Pancreas (tissue), 10 donors: ENCODE measurements at regions not wholly inside any gene's neighbourhood (a gene's known extent, or its start where the extent isn't known, plus 50 kb on each side); places are given as distances from the start of the nearest gene placed in this dataset.
A peak's percentile ranks its signal among the peaks of the same experiment; 100 is the strongest.
"Not testable (repeated sequence)": the region's sequence is repeated elsewhere in the genome, so short reads cannot be mapped to it uniquely, and the experiment has no call there.

Source experiments
- ATAC-seq, 4 donors: fragments of 200-7000 bp; cut with Tn5 transposase; one replicate each; pipeline versions ENCODE4 v1.8.0 to v1.9.1; 2020; ENCODE audit warnings: mild to moderate bottlenecking in 4 of 4, moderate library complexity in 4 of 4
- DNase-seq, 6 donors: peaks; one replicate each; pipeline ENCODE4 v3.0.0-alpha.2; 2020
- FAIRE-seq: peaks from 2 replicates; lab custom pipeline; 2012; peaks lifted over from hg19 to GRCh38; lab: Jason Lieb, UNC
- H3K27ac ChIP-seq, 4 donors: fragments of 200-600 bp; sonication (generic); 1 replicate in 3 of 4; 2 replicates in 1 of 4; pipeline versions ENCODE4 v1.5.0 to v1.8.0; 2020
- H3K27me3 ChIP-seq, 4 donors: fragments of 200-600 bp; one replicate each; pipeline ENCODE4 v1.8.0; 2021
- H3K36me3 ChIP-seq, 3 donors: fragments of 200-600 bp; sonication (generic) in 1 of 3; one replicate each; pipeline versions ENCODE4 v1.5.0 to v1.8.0; 2020 to 2021
- H3K4me1 ChIP-seq, 3 donors: fragments of 200-600 bp; one replicate each; pipeline ENCODE4 v1.8.0; 2021
- H3K4me3 ChIP-seq, 4 donors: fragments of 200-600 bp; sonication (generic) in 2 of 4; one replicate each; pipeline versions ENCODE4 v1.5.0 to v1.8.0; 2020 to 2021
- H3K9me3 ChIP-seq, 4 donors: fragments of 200-600 bp; one replicate each; pipeline ENCODE4 v1.8.0; 2021
- WGBS, 2 donors: extraction: QIAGEN DNeasy Blood & Tissue Kit; methylation state at CpG; one replicate each; pipeline ENCODE4 v1.1.7; 2013; 5-methylcytosine and 5-hydroxymethylcytosine counted together
- intact Hi-C, 3 donors: fragments of 100-400 bp; cut with DNase I; formaldehyde crosslinking; loops; one replicate each; pipeline versions ENCODE4 v1.11.1 to v1.14.2; 2022
- donor health status: healthy with polysubstance abuse.
- donor health status: DM: no; HTN: no; CAD: no; lungs with moderate emphysema.
- donor health status: DM: no; HTN: no; CAD: no.
- donor health status: control.
- donor health status: control.
- donor health status: Bipolar disorder and iron deficiency.
- donor health status: DM: yes; HTN: yes; CAD: no.
- donor health status: DM: no; HTN: no; CAD: no.
- donor health status: DM: no; HTN: no; CAD: no.
- donor health status: DM: yes; HTN: yes; CAD: no.

DNA sequence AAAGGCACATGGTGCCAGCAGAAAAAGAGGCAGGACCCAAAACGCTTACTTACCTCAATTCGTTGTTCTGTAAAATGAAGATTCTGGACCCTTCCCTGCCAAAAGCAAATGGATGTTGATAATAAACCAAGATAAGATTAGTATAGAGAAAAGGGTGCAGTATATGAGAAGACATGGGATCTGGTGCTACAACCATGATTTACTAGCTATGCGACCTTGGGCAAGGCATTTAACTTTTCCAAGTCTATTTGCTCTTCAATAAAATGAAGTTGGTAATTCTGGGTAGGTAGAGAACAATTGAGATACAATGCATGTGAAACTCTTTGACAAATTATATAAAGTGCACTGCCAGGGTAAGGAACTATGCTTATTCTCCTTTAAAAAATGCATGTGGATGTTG, 185.0 kb upstream of the IRF2BP2 start:
- H3K27me3 ChIP-seq, H3K27ac ChIP-seq, FAIRE-seq, H3K4me1 ChIP-seq, H3K36me3 ChIP-seq, DNase-seq, intact Hi-C loops, H3K9me3 ChIP-seq, H3K4me3 ChIP-seq: not testable (repeated sequence)
- ATAC-seq, result peak in 1 of 4 donors; percentile 16
- WGBS, 2 donors, result 71 to 77% methylated on average over 1 of the region's 3 CpGs

DNA sequence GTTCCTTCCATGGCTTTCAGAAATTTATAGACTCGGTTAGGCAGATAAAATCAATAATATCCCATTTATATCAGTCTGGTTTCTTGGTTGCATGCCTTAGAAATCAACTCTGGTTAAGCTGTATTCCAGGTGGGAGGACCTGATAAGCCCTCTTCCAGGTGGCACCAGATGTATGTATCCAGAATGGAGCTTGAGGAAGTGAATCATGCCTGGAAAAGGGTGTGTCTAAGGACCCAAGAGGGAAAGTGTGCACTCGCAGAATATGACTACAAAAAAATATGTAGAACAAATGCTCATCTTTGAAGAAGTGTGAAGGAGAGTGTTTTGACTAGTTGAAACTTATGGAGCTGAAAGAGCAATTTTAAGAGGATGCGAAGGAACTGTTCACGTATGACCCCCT, 184.5 kb upstream of the IRF2BP2 start:
- H3K4me1 ChIP-seq, H3K4me3 ChIP-seq, H3K27me3 ChIP-seq, H3K36me3 ChIP-seq, H3K9me3 ChIP-seq, ATAC-seq, H3K27ac ChIP-seq, intact Hi-C loops, FAIRE-seq, DNase-seq: not testable (repeated sequence)
- WGBS, 2 donors, result 79 to 85% methylated on average over 3 to 4 of the region's 4 CpGs

DNA sequence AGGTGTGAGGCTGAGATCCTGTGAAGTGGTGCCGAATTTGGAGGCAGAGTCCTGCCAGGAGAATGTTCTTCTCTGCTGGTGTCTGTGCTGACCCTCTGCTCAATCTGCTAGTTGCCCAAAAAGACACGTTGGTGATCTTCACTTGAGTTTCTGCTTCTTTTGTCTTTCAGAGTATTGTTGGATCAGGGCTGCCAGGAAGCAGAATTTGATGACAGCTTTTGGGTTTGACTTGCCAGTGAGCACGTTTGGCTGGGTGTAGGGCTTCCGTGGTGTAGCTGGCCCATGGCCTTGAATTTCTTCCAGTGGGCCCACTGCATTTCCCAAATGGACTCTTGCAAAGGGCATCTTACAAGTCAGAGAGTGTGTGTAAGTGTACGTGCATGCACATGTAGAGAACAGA, 183.9 kb upstream of the IRF2BP2 start:
- H3K27me3 ChIP-seq, H3K36me3 ChIP-seq, FAIRE-seq, H3K27ac ChIP-seq, H3K4me3 ChIP-seq, intact Hi-C loops, ATAC-seq, DNase-seq, H3K9me3 ChIP-seq, H3K4me1 ChIP-seq: not testable (repeated sequence)
- WGBS, 2 donors, result 71 to 73% methylated on average over 3 of the region's 5 CpGs

DNA sequence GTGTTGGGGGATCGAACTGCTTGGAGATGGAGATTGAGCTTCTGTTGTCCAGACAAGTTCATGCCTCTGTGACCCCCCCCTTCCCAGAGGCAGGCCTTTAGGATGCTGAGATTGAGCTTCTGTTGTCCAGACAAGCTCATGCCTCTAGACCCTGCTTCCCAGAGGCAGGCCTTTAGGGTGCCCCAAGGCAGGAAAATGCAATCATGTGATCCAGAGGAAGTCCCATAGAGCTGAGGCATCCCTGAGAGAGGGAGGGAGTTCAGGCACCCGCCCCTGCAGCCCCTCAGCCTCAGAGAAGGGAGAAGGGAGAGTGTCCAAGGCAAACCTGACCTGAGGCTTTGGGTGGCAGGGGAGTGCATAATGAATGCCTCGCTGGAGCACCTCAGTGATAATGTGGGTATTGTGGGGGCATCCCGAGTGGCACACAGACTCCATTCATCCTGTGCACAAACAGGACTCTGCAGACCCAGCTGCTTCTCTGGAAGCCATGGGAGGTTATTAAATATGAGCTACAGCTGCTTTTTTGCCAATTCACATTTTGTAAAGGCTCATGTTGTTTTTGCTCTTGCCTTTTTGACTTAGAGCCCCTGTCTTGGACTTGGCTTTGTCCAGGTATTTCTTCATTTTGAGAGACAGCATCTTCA, 182.4 kb upstream of the IRF2BP2 start:
- H3K9me3 ChIP-seq, H3K27ac ChIP-seq, H3K27me3 ChIP-seq, H3K4me3 ChIP-seq, intact Hi-C loops, H3K4me1 ChIP-seq, H3K36me3 ChIP-seq, DNase-seq, FAIRE-seq: not testable (repeated sequence)
- 89 to 95% methylated on average over 2 to 3 of the region's 4 CpGs for WGBS, 2 donors
- peak in 1 of 4 donors; percentile 13 for ATAC-seq

DNA sequence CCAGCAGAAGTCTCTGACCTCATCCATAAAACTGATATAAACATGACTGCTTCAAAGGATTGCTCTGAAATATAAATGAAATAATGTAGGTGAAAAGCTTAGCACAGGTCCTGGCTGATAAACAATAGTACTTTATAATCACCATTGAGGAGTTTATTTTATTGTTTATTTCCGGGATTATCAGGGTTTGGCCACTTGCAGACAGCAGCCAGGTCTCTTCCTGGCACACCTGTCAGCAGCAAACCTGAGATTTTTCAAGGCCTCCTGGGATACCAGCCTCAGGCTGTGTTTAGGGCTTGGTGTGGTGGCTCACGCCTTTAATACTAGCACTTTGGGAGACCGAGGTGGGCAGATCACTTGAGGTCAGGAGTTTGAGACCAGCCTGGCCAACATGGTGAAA, 181.6 kb upstream of the IRF2BP2 start:
- not testable (repeated sequence) for H3K4me3 ChIP-seq

DNA sequence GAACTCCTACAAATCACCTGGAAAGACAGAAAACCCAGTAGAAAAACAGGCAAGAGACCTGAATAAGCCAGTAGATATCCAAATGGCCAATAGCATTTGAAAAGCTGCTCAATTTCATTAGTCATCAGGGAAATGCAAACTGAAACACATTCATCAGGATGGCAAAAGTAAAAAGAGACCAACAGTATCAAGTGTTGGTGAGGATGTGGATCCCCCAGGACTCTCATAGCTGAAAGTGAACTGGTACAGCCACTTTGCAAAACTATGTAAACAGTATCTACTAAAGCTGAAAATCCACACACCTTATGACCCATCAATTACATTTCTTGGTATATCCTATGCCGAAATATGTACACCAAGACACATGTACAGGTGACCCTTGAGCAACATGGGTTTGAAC, 180.4 kb upstream of the IRF2BP2 start:
- intact Hi-C loops, result not testable (repeated sequence)

More for the DNA sequence above, 181.6 kb upstream of the IRF2BP2 start:
- ATAC-seq, result peak in 3 of 4 donors; percentile 40 to 57 (median 47)
- H3K36me3 ChIP-seq, FAIRE-seq, H3K27me3 ChIP-seq, intact Hi-C loops, H3K9me3 ChIP-seq, H3K4me1 ChIP-seq, H3K27ac ChIP-seq, DNase-seq: not testable (repeated sequence)
- no CpG with 5 or more reads among the region's 3 CpGs for whole genome bisulfite sequencing, 2 donors

DNA sequence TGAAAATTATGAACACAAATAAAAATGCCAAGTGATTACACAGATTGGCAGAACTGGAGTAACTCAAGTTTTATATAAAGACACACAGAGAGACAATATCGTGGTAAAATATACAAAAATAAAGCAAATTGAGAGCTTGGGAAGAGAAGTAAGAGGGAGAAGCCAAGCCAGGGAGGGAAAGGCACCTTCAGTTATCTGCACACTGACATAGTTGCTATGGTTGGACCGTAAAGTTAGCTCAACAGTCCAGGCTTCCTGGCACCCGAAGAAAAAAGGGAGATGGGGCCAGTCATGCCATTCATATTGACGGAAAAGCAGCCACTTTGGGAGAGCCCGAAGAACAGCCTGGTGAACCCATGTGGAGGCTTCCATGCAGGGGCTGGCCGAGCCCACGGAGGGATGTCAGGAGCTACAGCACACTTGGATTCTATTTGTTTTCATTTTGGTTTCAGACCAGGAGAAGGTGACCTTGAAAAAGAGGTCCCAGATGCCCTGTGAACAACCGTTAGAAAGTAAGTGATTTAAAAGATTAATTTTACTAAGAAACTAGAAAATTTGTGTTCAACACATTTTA, 177.1 kb upstream of the IRF2BP2 start:
- 62 to 77% methylated on average over 6 to 8 of the region's 8 CpGs for WGBS, 2 donors
- H3K9me3 ChIP-seq, H3K4me1 ChIP-seq, H3K36me3 ChIP-seq, FAIRE-seq, ATAC-seq, H3K4me3 ChIP-seq, H3K27me3 ChIP-seq, DNase-seq, intact Hi-C loops, H3K27ac ChIP-seq: not testable (repeated sequence)

More for the DNA sequence above, 180.4 kb upstream of the IRF2BP2 start:
- not testable (repeated sequence) for FAIRE-seq, ATAC-seq, H3K4me3 ChIP-seq, DNase-seq, H3K27ac ChIP-seq, H3K4me1 ChIP-seq, H3K9me3 ChIP-seq, H3K36me3 ChIP-seq, H3K27me3 ChIP-seq
- no CpG with 5 or more reads among the region's 1 CpG for WGBS, 2 donors

DNA sequence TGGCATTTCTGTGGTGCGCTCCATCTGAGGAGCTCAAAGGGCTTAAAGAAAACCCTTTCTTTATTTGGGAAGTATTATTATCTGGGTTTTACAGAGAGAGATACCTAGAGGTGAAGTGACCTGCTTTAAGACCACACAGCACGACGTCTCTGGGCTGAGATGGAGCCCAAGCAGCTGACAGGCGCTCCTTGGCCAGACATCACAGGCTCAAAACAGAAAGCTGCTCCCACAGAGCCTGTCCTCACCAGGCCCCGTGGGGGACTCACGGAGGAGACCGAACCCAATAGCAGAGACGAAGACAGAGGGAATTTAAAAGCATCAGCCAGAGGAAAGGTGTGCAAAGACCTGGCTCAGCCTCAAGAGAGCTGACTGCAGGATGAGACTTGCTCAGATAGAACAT, 175.9 kb upstream of the IRF2BP2 start:
- H3K27ac ChIP-seq, FAIRE-seq, H3K36me3 ChIP-seq, ATAC-seq, intact Hi-C loops, H3K27me3 ChIP-seq, H3K9me3 ChIP-seq, H3K4me3 ChIP-seq, H3K4me1 ChIP-seq, DNase-seq: not testable (repeated sequence)
- 82 to 98% methylated on average over 4 to 8 of the region's 8 CpGs for WGBS, 2 donors

DNA sequence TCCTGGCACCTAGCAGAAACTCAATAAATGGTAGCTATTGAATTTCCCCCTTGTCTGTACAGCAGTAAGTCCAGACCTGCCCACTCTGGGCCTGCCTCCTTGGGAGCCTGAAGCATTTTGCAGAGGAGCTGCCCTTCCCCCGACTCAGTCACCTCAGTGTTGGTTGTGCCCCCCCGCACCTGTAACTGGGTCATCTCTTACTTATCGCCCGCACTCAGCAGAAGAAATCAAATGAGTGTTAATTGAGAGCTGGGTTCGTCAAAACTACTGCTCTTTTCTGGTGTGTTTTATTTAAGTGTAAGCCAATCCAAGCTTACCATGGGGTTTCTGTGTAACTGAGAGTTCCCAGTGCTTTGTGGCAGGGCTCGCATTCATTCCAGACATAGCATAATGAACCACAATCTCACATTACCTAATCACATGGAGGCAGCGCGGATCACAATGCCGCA, 175.5 kb upstream of the IRF2BP2 start:
- H3K27me3 ChIP-seq, H3K36me3 ChIP-seq, H3K27ac ChIP-seq, H3K9me3 ChIP-seq, DNase-seq, H3K4me3 ChIP-seq, ATAC-seq, FAIRE-seq, H3K4me1 ChIP-seq, intact Hi-C loops: not testable (repeated sequence)
- WGBS, 2 donors, result 88 to 90% methylated on average over 9 of the region's 9 CpGs

DNA sequence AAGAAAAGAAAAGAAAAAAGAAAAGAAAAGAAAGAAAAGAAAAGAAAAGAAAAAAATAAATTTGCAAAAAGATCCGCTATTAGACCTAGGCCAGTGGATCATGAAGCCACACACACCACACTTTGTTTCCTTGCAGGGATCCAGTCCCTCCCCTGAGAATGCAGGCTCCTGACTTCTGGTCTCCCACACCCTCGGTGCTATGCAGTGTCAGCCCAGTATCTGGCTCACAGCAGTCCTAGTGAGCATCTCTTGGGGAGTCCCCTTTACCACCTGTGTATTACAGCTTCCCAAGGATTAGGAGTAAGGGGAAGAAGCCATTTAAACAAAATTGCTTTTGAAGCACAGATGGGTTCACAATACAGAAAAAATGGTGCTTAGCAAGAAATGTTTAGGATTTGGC, 174.1 kb upstream of the IRF2BP2 start:
- H3K27me3 ChIP-seq, H3K27ac ChIP-seq, ATAC-seq, H3K36me3 ChIP-seq, H3K9me3 ChIP-seq, FAIRE-seq, intact Hi-C loops, H3K4me3 ChIP-seq, DNase-seq, H3K4me1 ChIP-seq: not testable (repeated sequence)
- 97 to 98% methylated on average over 2 of the region's 2 CpGs for WGBS, 2 donors
